GM19468 (cell line): ENCODE measurements at regions not wholly inside any gene's neighbourhood (a gene's known extent, or its start where the extent isn't known, plus 50 kb on each side); places are given as distances from the start of the nearest gene placed in this dataset.

Experiments
- ATAC-seq: cut with Tn5 transposase; IDR thresholded peaks from one replicate; pipeline ENCODE4 v1.9.1; 2021; ENCODE audit warnings: mild to moderate bottlenecking, moderate library complexity, moderate number of reproducible peaks; ENCODE audit not compliant: unreplicated experiment; ENCODE audit errors: extremely low read depth

- ATAC-seq, result no peak
Observed at GRCh38 chr1:4161366-4162006, 261.4 kb upstream of the C1orf174 start.

GRCh38 chr1:4164965-4165364 lies 264.9 kb upstream of the C1orf174 start:
- ATAC-seq, result no peak

- ATAC-seq, result no peak
Observed at GRCh38 chr1:4165686-4166300, 265.7 kb upstream of the C1orf174 start.

GRCh38 chr1:4166713-4167112 lies 266.6 kb upstream of the C1orf174 start:
- no peak for ATAC-seq

- ATAC-seq, result no peak
Observed at GRCh38 chr1:4169991-4170390, 269.9 kb upstream of the C1orf174 start.

- no peak for ATAC-seq
Observed at GRCh38 chr1:4170548-4171340, 270.7 kb upstream of the C1orf174 start.

- ATAC-seq, result no peak
Observed at GRCh38 chr1:4171480-4172450, 271.7 kb upstream of the C1orf174 start.

GRCh38 chr1:4172644-4173599 lies 272.9 kb upstream of the C1orf174 start:
- no peak for ATAC-seq

GRCh38 chr1:4173731-4174130 lies 273.7 kb upstream of the C1orf174 start:
- ATAC-seq, result no peak

GRCh38 chr1:4174291-4175200 lies 274.5 kb upstream of the C1orf174 start:
- ATAC-seq, result no peak

- no peak for ATAC-seq
Observed at GRCh38 chr1:4175566-4176405, 275.7 kb upstream of the C1orf174 start.

GRCh38 chr1:4176841-4177240 lies 276.8 kb upstream of the C1orf174 start:
- ATAC-seq, result no peak

GRCh38 chr1:4177425-4178150 lies 277.5 kb upstream of the C1orf174 start:
- no peak for ATAC-seq

GRCh38 chr1:4178501-4179113 lies 278.5 kb upstream of the C1orf174 start:
- no peak for ATAC-seq

- no peak for ATAC-seq
Observed at GRCh38 chr1:4179914-4180735, 280.1 kb upstream of the C1orf174 start.
